NT2/D1 (cell line): ENCODE measurements at regions not wholly inside any gene's neighbourhood (a gene's known extent, or its start where the extent isn't known, plus 50 kb on each side); places are given as distances from the start of the nearest gene placed in this dataset.

Source experiments
- SUZ12 ChIP-seq: IDR thresholded peaks from 2 replicates; pipeline ENCODE4 v1.6.1; 2011; ENCODE audit not compliant: insufficient read length, insufficient read depth; ENCODE audit errors: extremely low read depth
- YY1 ChIP-seq: IDR thresholded peaks from 2 replicates; pipeline ENCODE4 v1.6.1; 2011; ENCODE audit not compliant: insufficient read length, insufficient read depth
- ZNF274 ChIP-seq: IDR thresholded peaks from 2 replicates; pipeline ENCODE4 v1.6.1; 2011; ENCODE audit warnings: mild to moderate bottlenecking, low read depth, low read length

DNA sequence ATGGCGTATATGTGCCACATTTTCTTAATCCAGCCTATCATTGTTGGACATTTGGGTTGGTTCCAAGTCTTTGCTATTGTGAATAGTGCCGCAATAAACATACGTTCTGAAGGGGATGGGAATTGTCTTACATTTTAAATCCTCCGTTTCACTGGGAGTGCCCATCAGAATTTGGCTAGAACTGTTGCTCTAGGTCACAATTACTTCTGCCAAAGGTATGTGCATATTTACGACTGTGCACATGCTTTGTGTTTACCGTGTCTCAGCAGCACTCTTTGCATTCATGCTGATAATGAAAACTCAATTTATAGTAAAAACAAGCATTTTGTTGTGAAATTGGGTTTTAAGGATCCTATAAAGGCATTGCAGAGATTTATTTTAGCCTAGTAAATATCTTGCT lies 151.9 kb upstream of the ZNF618 start:
- TF ChIP-seq YY1 (no peak), ZNF274 (no peak), SUZ12 (no peak)
